MM.1S (cell line): ENCODE measurements at regions not wholly inside any gene's neighbourhood (a gene's known extent, or its start where the extent isn't known, plus 50 kb on each side); places are given as distances from the start of the nearest gene placed in this dataset.

Source experiments
- CTCF ChIP-seq: fragments of 300-600 bp; sonication (generic); IDR thresholded peaks from 2 replicates; pipeline ENCODE4 v1.5.1; 2016; ENCODE audit warnings: antibody characterized with exemption, low read length, mixed read lengths
- EZH2 ChIP-seq: fragments of 300-600 bp; sonication (generic); optimal IDR thresholded peaks from 2 replicates; pipeline ENCODE3; 2017; ENCODE audit warnings: low read depth, mild to moderate bottlenecking, antibody characterized with exemption, low read length, mixed read lengths
- EZH2phosphoT487 ChIP-seq: fragments of 300-600 bp; sonication (generic); IDR thresholded peaks from 2 replicates; pipeline ENCODE4 v1.6.1; 2018; ENCODE audit warnings: antibody characterized with exemption, low read length

GRCh38 chr3:109713288-109713687 lies 375.9 kb upstream of the DPPA4 start:
- no peak for TF ChIP-seq EZH2
- no peak for TF ChIP-seq CTCF
- TF ChIP-seq EZH2phosphoT487, result no peak
